ENCODE measurements at regions not wholly inside any gene's neighbourhood (a gene's known extent, or its start where the extent isn't known, plus 50 kb on each side); places are given as distances from the start of the nearest gene placed in this dataset.

DNA sequence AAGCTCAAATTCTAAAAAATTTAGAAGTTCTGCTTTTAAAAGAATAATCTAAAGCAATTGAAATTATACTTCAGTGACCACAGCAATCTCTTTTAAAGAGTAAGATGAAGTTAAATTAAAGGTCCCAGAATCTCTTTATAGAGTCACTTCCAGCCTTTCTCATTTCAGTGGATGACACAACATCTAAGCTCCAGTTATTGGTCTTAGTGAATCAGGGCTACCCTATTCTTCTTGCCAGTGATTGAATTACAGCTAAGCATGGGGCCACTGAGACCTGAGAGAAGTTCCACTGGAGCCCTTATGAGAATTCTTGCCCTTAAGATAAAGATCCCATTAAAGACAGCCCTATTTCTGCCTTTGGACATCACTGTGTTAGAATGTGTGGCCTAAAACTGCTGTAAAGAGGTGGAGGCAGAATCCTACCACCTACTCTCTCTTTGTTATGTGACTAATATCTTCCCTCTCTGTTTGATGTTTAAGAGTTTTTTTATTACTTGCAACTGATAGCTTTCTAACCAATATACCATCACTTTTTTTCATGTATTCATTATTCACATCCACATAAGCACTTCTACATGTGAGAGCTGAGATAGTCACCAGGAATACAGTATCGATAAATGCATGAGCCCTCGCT, 128.6 kb downstream of the UNC5CL start:
- no peak for DNase-seq (ENCODE audit: low read depth)

DNA sequence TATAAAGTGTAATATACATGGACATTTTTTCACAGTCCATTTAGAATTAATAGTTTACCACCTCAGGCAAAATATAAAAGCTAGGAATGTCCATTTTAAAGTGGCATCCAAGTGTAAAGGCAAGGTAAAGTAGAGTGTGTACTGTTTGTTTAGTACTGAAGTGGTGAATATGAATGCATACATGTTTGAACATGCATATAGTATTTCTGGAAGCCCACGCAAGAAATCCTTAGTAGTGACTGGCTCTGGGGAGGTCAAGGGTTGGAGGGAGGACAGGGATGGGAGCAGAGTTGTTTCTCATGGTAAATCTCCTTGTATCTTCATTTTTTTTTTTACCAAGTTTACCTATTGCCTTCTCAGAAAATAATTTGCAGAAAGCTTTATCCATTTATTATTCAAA, 129.2 kb downstream of the UNC5CL start:
- DNase-seq (ENCODE audit: low read depth): no peak

DNA sequence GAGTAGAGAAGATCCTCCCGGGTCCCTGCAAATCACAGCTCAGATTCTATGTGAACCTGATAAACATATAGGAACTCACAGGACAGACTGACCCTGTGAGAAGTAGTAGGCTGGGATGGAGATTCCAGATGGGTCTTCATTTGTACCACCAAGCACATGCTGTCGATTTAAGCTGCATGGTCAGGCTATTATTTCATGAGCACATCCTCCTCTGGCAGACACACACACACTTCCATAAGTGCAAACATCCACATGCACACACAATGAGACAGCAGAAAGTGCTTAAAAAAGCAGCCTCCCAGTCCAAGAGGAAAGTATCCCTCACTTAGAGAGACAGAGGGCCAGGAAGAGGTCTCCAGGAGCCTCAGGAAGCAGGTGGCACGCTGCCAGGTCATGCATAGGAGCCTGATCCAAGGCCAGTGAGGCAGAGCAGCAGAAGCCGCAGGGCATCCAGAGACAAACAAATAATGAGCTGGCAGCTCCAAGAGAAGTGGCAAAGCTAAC, 131.8 kb downstream of the UNC5CL start:
- no peak for DNase-seq (ENCODE audit: low read depth)

DNA sequence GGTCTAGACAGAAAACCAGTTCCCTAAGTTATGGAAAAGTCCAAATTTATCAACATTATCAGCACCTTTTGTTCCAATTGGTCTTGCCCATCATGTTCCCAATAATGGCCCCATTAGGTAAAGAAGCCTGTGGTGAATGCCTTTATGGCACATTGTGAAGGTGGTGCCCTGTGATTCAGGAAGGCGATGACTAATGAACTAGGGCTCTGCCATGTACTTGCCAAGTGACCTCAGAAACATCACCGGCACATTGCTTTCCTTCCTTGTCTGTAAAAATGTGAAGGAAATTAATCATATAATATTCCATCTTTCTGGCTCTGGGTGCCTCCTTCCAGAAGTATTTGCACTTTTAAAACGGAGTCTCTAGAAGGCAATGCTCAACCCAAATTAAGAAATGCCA, 132.3 kb downstream of the UNC5CL start:
- no peak for DNase-seq (ENCODE audit: low read depth)

DNA sequence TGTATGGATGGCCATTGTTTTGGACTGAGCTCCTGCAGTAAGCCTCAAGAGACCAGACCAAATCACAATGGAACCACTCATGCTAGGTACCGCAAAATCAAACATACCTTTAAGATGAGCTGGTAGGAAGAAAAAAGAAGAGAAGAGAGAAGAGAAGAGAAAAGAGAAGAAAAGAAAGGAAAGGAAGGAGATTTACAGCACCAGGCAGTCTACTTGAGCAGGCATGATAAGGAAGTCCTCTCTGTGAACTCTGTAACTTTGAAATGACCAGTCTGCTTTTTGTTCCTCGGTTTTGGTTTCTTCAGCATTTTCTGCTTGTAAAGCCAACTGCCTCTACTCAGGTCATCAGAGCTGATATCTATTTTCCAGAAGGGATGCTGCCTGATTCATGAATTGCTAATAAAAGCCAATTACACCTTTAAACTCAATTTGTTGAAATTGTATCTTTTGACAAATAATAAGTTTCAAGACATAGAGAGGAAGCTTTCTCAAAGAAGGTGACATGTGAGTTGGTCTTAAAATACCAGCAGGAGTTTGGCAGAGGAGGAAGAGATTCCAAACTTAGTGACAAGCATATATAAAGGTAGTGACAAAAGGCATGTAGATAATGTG, 134.3 kb downstream of the UNC5CL start:
- DNase-seq (ENCODE audit: low read depth): no peak

DNA sequence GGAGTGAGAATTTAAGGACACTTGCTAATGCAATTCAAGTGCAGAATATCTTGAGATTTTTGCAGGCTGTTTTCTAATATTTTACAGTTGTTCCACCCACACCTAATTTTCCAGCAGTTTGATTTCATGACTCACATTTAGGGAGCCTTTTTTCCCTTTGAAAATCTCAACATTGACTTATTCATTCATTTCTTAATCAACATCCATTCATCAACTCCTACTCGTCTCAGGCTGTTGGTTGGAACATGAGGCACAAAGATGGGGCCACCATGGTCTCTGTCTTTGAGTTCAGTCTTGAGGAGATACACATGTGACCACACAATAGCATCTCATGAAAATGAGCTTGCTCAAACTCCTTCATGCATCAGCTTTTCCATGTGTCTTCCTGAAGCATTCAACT, 135.6 kb downstream of the UNC5CL start:
- DNase-seq (ENCODE audit: low read depth): no peak

DNA sequence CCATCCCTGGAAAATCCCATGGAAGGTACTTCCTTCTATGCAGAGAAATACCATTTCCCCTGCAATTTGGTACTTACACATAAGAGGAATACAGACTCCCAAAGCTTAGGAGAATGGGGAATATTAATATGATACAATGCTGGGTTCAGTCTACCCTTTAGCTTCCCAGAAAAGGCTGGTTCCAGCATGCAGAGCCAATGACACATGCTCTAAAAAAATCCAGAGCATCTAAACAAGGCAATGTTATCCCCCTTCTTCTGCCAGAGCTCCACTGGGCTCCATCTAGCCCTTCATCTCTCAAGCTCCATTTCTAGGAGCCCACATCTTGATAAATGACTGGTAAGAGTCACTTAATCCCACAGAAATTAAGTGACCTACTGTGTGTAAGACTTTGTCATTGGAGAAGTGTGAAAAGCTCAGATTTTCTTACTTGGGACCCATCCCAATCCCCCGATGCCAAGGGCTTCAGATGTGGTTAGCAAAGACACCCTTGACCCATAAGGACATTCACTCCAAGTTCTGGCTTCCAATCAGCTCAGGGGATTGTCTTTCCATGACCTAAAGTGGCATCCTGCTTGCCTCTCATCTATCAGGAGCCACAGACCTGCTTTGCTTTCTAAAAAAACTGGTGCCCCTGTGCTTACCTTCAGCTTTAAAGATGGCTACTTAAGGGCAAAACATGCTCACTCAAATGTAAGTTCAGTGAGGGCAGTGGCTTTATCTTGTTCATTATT, 137.5 kb downstream of the UNC5CL start:
- DNase-seq (ENCODE audit: low read depth): no peak

DNA sequence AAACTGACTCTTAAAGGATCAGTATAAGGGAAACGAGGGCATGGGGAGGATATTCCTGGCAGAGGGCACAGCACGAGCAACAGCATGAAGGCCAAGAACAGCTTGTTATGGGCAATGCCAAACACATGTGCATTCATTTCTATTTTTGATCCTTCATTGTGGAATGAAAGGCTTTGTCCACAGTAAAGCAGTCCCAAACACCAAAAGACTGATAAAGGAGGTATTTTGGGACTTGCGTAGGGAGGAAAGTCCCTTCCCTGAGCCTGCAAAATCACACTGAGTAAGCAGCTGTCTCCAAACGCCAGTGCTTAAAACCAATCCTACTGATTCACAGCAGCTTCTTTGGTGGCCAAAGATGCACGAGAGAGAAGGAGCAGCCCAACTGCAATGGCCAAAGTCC, 138.2 kb downstream of the UNC5CL start:
- DNase-seq (ENCODE audit: low read depth): no peak

DNA sequence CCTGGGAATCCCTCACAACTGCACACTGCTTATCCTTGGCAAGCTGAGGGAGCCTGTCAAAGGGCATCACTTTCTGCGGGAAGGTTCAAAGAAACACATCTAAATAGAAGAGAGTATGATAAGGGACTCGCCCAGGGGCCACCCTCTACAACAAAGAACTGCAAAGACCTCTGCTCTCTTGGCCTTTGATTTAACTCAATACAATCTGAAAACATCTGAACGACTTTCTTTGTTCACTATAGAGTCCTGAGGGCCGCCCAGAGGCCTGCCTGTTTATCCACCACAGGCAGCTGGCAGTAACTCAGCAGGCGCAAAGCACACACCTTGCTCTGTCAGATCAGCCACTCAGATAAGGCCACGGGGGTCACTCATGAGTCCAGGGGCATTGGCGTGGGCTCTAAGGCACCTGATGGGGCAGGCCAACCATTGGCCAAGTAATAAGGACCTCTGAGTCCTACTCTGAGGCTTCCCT, 139.3 kb downstream of the UNC5CL start:
- DNase-seq (ENCODE audit: low read depth): no peak

DNA sequence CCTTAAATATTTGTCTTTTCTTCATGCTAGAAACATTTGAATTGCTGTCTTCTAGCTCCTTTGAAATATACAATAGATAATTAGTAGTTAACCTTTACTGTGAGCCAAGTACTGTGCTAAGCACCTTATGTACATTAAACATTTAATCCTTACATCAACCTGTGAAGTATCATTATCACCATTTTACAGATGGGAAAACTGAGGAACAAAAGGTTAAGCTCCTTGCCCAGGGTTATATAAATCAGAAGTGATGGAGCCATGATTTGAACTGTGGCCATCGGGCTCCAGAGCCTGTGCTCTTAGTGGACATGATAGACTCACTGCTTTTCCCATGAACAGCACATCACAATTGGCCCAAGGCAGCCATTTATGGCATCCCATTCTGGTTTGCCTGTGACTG, 140.9 kb downstream of the UNC5CL start:
- DNase-seq (ENCODE audit: low read depth): no peak

DNA sequence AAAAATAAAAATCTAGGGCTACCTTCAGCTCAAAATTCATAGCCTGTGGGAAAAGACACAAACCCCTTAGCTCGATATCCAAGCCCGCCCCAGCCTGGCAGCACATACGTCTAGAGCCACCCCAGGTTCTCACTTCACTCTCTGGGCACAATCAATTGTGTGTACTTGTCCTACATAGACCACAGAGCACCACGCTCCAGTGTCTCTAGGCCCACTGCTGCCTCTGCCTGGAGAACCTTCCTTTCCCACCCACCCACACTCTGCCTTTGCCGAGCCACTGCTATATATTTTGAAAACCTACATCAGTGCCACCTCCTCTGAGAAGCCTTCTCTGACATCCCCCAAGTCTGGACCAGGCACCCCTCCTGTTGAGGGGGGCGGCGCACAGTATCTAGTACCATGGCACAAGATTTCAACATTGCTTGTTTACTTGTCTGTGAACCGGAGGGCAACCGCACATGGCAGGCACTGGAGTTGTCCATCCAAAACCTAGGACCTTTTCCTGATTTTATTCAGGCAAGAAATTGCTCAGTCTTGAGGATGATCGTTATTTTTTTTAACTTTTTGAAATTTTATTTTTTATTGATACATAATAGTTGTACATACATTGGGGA, 141.5 kb downstream of the UNC5CL start:
- DNase-seq (ENCODE audit: low read depth): no peak

DNA sequence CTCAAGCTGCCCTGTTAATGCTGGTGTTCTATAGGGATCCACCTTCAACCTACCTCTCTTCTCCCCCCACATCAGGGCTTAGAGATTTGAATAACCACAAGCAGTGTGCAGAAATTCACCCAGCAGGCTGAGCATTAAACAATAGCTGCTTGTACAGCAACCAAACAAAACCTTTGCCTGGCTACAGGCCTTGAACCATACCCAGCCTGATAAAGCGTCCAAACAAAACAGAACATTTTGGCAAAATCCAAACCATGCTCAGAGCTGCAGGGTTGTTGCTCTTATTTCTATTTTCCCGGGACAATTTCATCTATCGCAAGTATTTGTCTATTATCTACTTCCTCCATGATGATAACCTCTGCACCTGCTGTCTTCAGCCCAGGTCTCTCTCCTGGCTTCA, 142.3 kb downstream of the UNC5CL start:
- DNase-seq (ENCODE audit: low read depth): no peak

DNA sequence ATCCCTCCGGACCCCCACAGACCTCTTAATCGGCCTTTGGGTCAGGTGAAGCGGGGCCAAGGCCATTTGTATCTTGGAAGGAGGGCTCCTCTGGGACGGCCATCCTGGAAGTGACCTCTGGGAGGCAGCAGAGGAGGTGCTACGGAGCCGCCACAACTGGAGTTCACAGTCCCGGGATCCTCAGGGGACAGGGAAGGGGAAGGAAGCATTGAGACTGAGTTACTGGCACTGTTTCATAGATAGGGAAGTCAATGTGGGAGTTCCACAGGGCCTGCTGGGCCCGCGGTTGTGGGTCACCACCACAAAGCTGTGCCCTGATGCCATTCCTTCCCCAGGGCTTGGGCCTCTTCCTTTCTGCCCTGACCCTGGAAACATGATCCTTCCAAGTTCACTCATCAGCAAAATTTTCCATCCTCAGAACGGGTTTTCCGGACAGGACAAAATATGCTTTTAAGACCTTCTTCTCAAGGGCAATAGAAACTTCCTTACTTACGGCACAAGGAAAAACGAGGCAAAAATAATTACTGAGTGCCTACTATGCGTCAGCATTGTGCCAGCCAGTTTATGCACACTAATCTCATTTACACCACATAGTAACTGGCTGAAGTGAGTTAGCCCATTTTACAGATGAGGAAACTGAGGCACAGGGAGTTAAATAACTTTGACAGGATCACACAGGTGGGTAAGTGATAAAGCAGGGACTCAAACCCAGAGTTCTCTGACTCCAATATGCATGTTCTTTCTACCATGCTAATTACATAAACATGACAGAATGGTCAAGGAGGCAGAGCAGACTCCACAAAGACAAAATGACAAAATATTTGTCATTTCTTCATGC, 143.8 kb downstream of the UNC5CL start:
- DNase-seq (ENCODE audit: low read depth): no peak

DNA sequence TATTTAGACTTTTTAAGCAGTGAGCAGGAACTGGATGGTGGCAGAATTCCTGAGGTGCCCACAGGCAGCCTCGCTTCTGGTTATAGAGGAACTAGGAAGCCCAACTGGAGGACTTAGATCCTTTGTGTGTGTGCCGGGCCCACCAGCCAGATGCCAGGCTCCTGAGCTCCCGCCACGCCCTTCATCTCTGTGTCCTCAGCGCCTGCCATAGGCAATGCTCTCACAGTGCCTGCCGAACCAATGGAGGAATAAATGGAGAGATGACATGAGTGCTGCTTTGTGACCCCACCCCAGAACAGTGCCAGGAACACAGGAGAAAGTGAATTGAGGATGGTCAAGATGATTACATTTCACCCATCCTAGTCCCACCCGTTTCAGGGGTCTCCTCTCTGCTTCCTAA, 146.0 kb downstream of the UNC5CL start:
- no peak for DNase-seq (ENCODE audit: low read depth)

DNA sequence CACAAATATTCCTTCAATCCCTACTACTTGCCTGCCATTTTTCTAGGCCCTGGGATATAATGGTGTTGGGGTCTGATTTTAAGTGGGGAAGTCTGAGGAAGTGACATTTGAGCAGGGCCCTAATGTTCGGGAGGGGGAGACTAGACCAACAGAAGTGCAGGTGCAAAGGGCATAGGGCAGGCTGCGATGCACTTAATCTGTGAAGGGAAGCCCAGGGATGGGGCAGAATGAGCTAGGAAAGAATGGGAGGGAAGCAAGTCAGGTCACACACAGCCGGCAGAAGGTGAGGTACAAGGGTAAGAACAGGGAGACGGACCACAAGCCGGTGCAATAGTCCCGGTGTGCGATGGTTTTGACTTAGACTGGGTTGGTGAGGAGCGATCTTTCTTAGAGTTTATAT, 146.8 kb downstream of the UNC5CL start:
- no peak for DNase-seq (ENCODE audit: low read depth)

DNA sequence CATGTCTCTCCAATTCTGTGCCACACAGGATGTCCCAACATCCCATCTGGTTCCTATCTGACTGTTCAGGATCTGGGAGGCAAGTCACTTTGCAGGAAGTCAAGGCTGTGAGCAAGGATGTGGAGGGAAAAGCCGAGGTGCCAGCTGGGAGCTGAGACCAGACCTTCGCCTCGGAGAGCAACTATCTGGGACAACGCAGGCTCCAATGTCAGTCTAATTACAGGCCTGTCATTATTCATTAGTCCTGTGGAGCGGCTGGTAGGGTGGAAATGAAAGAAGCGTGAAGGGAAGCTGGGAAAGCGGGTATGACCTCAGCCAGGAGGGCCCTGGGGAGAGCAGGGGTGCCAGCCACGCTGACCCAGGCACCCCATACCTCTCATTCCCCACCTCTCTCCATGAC, 147.3 kb downstream of the UNC5CL start:
- no peak for DNase-seq (ENCODE audit: low read depth)

DNA sequence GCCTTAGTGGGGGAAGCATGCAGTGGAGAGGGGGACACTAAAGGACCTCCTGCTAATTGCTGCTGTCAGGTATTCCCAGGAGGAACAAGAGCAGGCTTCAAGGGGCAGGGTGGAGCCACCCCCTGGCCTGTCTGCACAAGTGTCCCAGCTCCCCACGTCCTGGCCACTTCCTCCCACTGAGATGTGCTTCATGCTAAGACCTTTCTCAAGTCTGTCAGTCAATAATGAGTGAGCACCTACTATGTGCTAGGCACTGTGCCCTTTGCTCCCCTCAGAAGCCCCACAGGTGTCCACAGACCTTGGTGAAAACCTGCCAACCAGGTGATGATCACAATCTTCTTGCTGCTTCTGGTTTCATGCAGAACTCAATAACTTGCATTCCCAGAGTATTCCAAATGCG, 147.9 kb downstream of the UNC5CL start:
- DNase-seq (ENCODE audit: low read depth): no peak

DNA sequence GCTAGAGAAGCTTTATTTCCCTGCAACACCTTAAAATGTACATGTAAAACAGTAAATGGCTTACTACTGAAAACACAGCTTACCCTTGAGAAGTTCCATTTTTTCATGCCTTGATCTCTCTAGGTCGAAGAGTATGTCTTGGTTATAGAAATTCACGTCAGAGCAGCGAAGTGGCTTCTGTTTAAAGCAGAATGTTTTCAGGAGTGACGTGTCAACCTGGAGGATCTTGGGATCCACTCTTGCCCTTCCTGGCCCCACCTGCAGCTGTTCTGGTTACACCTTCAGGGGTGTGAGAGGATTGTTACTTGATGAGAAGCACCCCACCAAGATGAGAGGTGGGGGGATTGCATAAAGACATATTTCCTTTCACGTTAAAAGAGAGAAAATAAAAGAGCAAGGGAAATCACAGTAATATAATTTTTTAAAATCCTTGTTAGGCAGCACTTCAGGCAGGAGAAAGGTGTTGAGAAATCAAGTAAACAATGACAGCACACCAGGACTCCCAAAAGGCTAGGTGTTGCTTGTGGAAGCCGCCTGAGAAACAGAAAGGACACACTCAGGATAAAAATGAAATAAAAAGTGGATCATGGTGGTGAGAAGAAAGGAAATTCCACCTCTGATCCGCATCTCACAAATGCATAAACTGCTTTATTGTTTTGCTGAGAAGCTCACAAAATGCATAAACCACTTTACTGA, 149.7 kb downstream of the UNC5CL start:
- DNase-seq (ENCODE audit: low read depth): no peak

DNA sequence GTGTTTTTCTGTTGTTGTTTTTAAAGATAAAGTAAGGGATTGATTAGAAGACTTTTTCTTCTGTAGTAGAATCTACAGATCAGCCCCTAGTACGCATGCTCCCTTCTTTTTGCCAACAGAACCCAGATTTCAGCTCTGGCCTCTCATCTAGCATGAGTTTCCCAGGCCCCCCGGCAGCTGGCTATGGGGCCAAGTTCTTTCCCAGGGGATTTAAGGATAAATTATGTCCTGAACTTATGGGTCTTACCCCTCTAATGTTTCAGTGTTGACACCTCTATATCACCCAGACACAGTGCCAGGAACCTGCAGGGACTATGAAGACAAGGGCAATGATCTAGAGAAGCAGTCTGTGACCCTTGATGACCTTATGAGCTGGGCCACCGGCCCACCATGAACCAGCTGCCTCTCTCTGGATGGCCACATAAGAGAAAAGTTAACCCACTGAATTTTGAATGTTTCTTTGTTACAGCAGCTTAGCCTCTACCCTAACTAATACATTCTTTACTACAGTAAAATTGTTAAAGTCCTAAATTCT, 150.5 kb downstream of the UNC5CL start:
- no peak for DNase-seq (ENCODE audit: low read depth)

DNA sequence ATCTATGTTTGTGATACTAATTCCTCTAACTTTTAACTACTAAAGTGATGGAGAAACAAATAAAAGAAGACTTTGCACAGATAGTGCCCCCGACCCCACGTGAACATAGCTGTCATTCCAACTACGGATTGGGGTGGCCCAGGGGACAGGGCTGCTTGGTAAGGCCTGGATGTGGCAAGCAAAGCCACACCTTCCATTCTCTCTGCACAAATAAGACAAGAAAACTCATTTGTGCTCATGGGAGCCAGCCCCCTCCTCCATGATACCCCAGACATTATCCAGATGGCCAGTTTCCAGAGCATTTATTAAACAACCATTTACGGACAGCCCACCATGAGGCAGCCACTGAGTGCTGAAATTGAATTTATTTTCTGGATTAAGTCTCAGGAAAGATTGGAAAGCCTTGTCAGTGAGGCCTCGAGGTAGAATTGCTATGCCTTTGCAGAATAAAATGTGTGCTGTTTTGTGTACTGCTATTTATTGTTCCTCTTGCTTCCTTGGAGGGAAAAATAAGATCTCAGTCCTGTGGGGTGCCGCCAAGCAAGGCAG, 151.2 kb downstream of the UNC5CL start:
- no peak for DNase-seq (ENCODE audit: low read depth)

Data from forelimb muscle (tissue), 1 donor.